Right lobe of liver (tissue), 4 donors: ENCODE measurements at regions not wholly inside any gene's neighbourhood (a gene's known extent, or its start where the extent isn't known, plus 50 kb on each side); places are given as distances from the start of the nearest gene placed in this dataset.

Source experiments
- CTCF ChIP-seq, 4 donors: fragments of 200-600 bp in 3 of 4; fragments of 450-650 bp in 1 of 4; IDR thresholded peaks; one replicate each; pipeline versions ENCODE4 v1.5.1 to v1.8.0; 2016 to 2022; ENCODE audit warnings: antibody characterized with exemption in 4 of 4, mild to moderate bottlenecking in 2 of 4
- POLR2A ChIP-seq: fragments of 450-650 bp; IDR thresholded peaks from one replicate; pipeline ENCODE4 v1.6.1; 2017; ENCODE audit warnings: antibody characterized with exemption, mild to moderate bottlenecking
- donor health status: DM: no; HTN: no; CAD: no.
- donor health status: DM: no; HTN: no; CAD: no.
- donor health status: DM: no; HTN: yes; CAD: no.

GRCh38 chr15:29645841-29646240 is 176.4 kb downstream of the TJP1 start:
- TF ChIP-seq CTCF (IDR thresholded peaks at IDR 0.05), result no peak
- TF ChIP-seq POLR2A, result no peak
